HG03469 (cell line): ENCODE measurements at regions not wholly inside any gene's neighbourhood (a gene's known extent, or its start where the extent isn't known, plus 50 kb on each side); places are given as distances from the start of the nearest gene placed in this dataset.
"Not testable (repeated sequence)": the region's sequence is repeated elsewhere in the genome, so short reads cannot be mapped to it uniquely, and the experiment has no call there.

Experiments used
- ATAC-seq: cut with Tn5 transposase; IDR thresholded peaks from one replicate; pipeline ENCODE4 v1.9.1; 2021; ENCODE audit warnings: mild to moderate bottlenecking, moderate library complexity, moderate number of reproducible peaks; ENCODE audit not compliant: unreplicated experiment

- ATAC-seq, result no peak
These were observed 256.8 kb upstream of the RGMB start for GRCh38 chr5:98516701-98517100.

- ATAC-seq, result no peak
These were observed 255.7 kb upstream of the RGMB start for GRCh38 chr5:98517560-98518366.

- no peak for ATAC-seq
These were observed 254.7 kb upstream of the RGMB start for GRCh38 chr5:98518754-98519153.

- ATAC-seq, result no peak
These were observed 253.9 kb upstream of the RGMB start for GRCh38 chr5:98519571-98519970.

GRCh38 chr5:98521821-98522220 lies 251.6 kb upstream of the RGMB start:
- no peak for ATAC-seq

GRCh38 chr5:98524773-98525172 lies 248.7 kb upstream of the RGMB start:
- no peak for ATAC-seq

- no peak for ATAC-seq
These were observed 245.6 kb upstream of the RGMB start for GRCh38 chr5:98527846-98528245.

- no peak for ATAC-seq
These were observed 244.1 kb upstream of the RGMB start for GRCh38 chr5:98529321-98529720.

- ATAC-seq, result no peak
These were observed 243.2 kb upstream of the RGMB start for GRCh38 chr5:98530224-98530623.

- ATAC-seq, result no peak
These were observed 237.6 kb upstream of the RGMB start for GRCh38 chr5:98535901-98536300.

- ATAC-seq, result no peak
These were observed 233.4 kb upstream of the RGMB start for GRCh38 chr5:98540056-98540455.

GRCh38 chr5:98541641-98542040 lies 231.8 kb upstream of the RGMB start:
- no peak for ATAC-seq

GRCh38 chr5:98543490-98543889 lies 230.0 kb upstream of the RGMB start:
- no peak for ATAC-seq

GRCh38 chr5:98546924-98547323 lies 226.5 kb upstream of the RGMB start:
- not testable (repeated sequence) for ATAC-seq

- ATAC-seq, result no peak
These were observed 216.8 kb upstream of the RGMB start for GRCh38 chr5:98556712-98557111.

- ATAC-seq, result no peak
These were observed 215.5 kb upstream of the RGMB start for GRCh38 chr5:98557916-98558315.

GRCh38 chr5:98563885-98564653 lies 209.4 kb upstream of the RGMB start:
- ATAC-seq, result no peak

GRCh38 chr5:98564836-98565235 lies 208.6 kb upstream of the RGMB start:
- no peak for ATAC-seq

GRCh38 chr5:98568336-98568735 lies 205.1 kb upstream of the RGMB start:
- no peak for ATAC-seq

- no peak for ATAC-seq
These were observed 204.2 kb upstream of the RGMB start for GRCh38 chr5:98569288-98569687.

- no peak for ATAC-seq
These were observed 203.5 kb upstream of the RGMB start for GRCh38 chr5:98570010-98570409.

GRCh38 chr5:98570661-98571191 lies 202.7 kb upstream of the RGMB start:
- no peak for ATAC-seq
